Dermis microvascular lymphatic vessel endothelial cell (primary cell): ENCODE measurements at regions not wholly inside any gene's neighbourhood (a gene's known extent, or its start where the extent isn't known, plus 50 kb on each side); places are given as distances from the start of the nearest gene placed in this dataset.

ENCODE experiments used
- DNase-seq, 2 donors: peaks; one replicate each; pipeline versions ENCODE4 v3.0.0 to v3.0.0-alpha.2; 2010; ENCODE audit warnings: low read depth in 2 of 2

GRCh38 chr4:14028862-14029261, 401.3 kb upstream of the BOD1L1 start:
- DNase-seq, result no peak

- DNase-seq, result no peak
Measured at GRCh38 chr4:14035076-14035475, 407.6 kb upstream of the BOD1L1 start.

- DNase-seq, result no peak
Measured at GRCh38 chr4:14043203-14043602, 415.7 kb upstream of the BOD1L1 start.

- DNase-seq, result no peak
Measured at GRCh38 chr4:14046642-14047041, 419.1 kb upstream of the BOD1L1 start.

- no peak for DNase-seq
Measured at GRCh38 chr4:14047840-14048239, 420.3 kb upstream of the BOD1L1 start.

GRCh38 chr4:14049946-14050345, 422.4 kb upstream of the BOD1L1 start:
- DNase-seq, result no peak

DNA sequence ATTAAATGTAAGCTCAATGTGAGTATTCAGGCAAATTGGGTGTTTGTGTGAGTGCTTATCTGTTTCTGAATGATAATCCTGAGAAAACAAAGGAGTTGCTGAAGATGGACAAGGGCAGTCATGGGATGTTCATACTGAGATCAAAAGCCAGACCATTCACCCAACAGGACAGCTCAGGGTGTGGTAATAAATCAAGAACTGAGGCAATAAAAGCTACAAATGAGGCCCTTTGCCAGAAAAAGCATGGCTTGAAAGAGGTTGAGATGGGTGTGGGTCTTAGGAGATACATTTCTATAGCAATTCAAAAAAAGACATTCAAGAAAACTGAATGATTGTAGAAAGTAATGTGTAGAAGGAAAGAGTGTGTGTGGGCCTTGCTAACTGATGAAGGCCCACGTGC, 425.8 kb upstream of the BOD1L1 start:
- DNase-seq, result no peak

- DNase-seq, result no peak
Measured at GRCh38 chr4:14054391-14054790, 426.9 kb upstream of the BOD1L1 start.

GRCh38 chr4:14059006-14059405, 431.5 kb upstream of the BOD1L1 start:
- DNase-seq, result no peak

DNA sequence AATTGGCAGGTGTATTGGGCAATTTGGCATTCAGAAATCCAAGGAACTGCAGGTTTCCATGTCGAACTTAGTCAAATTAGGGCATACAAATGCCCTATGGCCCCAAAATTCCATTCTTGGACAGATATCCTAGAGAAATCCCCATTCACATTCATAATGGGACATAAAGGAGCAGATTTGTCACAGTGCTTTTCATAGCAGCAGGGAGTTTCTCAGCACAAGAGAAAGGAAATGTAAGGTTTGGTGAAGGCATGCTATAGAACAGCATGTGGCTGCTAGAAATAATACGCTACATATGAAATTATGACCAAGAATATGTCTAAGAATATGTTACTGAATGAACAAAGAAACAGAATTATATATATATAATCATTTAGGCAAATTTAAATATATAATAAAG, 437.5 kb upstream of the BOD1L1 start:
- DNase-seq, result no peak

GRCh38 chr4:14065406-14065805, 437.9 kb upstream of the BOD1L1 start:
- DNase-seq, result no peak

GRCh38 chr4:14066979-14067378, 439.5 kb upstream of the BOD1L1 start:
- DNase-seq, result no peak

DNA sequence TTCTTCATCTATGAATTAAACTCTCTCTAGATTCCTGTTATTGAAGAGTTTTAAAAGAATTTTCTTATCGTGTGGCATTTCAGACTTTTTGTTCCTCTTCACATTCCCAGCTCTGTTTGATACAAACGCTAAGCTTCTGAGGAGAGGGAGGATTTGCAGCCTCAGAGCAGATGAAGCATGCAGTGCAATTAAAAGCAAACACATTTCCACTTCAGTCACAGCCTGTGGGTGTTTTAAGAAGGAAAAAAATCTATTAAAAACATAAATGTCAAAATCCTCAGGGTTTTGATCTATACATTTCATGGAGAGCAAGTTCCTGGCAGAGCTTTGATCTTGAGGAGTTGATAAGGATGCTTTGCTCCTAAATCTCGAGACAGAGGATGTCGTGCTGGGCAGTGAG, 442.4 kb upstream of the BOD1L1 start:
- DNase-seq, result no peak

GRCh38 chr4:14070289-14070880, 442.9 kb upstream of the BOD1L1 start:
- no peak for DNase-seq

GRCh38 chr4:14072506-14072905, 445.0 kb upstream of the BOD1L1 start:
- no peak for DNase-seq

DNA sequence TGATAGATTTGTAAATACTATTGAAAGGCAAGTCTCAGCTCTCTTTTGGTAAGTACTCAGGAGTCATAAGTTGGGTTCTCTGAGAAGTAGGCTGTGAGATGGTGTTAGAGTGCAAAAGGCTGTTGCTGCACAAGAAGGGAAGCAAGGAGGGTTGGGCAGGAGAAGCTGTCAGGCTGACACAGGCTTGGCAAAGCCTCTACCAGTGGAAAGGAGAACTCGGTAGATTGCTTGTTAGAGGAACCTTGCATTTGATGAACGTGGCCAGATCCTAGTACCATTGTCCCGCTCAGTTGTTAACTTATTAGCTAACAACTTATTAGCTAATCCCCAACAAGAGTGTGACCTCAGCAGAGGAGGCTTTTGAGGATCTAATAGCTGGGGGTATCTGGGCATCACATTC, 449.3 kb upstream of the BOD1L1 start:
- DNase-seq, result no peak

DNA sequence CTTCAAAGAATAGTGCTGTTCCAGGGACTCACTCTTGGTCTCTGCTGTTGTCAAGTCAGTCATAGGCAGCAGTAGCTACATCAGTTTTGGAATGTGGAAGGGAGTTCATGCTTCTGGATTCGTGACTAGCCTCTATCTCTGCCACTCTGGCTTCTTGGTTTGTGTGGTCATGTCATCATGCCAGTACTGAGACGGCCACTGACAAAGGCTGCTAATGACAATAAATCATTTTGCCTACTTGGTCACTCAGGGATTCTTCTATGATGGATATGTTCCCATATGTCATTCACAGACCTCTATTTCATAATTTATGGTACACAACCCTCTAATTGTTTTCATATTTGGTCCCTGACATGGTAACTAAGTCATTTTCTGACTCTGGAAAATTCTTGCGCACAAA, 450.8 kb upstream of the BOD1L1 start:
- DNase-seq, result no peak

GRCh38 chr4:14079601-14080000, 452.1 kb upstream of the BOD1L1 start:
- no peak for DNase-seq

GRCh38 chr4:14083150-14083549, 455.6 kb upstream of the BOD1L1 start:
- no peak for DNase-seq

GRCh38 chr4:14084598-14084997, 457.1 kb upstream of the BOD1L1 start:
- DNase-seq, result no peak

DNA sequence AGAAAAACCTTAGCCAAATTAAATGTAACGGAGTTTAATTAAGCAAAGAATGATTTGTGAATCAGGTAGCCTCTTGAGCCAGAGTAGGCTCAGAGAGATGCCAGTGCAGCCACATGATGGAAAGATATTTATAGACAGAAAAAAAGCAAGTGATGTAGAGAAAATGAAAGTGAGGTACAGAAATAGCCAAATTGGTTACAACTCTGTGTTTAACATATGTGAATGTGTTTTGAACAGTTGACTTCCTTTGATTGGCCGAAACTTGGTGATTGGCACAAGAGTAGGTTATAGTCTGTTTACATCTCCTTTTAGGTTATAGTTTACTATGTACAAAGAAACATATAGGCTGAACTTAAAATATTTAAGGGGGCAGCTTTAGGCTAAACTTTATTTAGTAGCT, 459.9 kb upstream of the BOD1L1 start:
- DNase-seq, result no peak

- no peak for DNase-seq
Measured at GRCh38 chr4:14087921-14088320, 460.4 kb upstream of the BOD1L1 start.

DNA sequence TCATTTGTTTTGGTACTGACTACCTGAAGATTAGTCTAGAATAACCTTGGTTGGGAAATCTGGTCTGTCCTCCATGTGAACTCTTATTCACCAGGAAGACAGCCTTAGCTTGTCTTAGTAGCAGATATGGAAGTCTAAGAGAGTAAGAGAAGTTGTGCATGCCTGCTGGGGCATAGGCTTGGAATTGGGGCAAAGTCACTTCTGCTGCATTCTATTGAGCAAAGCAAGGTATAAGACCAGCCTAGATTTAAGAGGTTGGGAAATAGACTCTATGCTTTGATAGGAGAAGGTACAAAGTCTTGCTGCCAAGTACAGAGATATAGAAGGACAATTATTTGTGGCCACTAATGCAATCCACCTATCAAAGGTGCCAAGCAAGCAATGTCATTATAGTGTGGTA, 464.0 kb upstream of the BOD1L1 start:
- DNase-seq, result no peak

- no peak for DNase-seq
Measured at GRCh38 chr4:14091966-14092365, 464.4 kb upstream of the BOD1L1 start.
